ENCODE measurements at regions not wholly inside any gene's neighbourhood (a gene's known extent, or its start where the extent isn't known, plus 50 kb on each side); places are given as distances from the start of the nearest gene placed in this dataset.
"Not testable (repeated sequence)": the region's sequence is repeated elsewhere in the genome, so short reads cannot be mapped to it uniquely, and the experiment has no call there.

GRCh38 chr2:226308986-226309385 lies 490.6 kb downstream of the IRS1 start:
- Mint-ChIP-seq H3K4me1 (ENCODE audit: low read depth) (no peaks in the 10 kb centered on the region), H3K9me3 (no peaks in the 10 kb centered on the region), H3K27me3 (ENCODE audit: low read depth) (peaks cover 5% of the 10 kb centered on the region), H3K36me3 (ENCODE audit: low read depth) (no peaks in the 10 kb centered on the region), H3K4me3 (no peak overlapping the region), H3K27ac (no peak overlapping the region)
- DNase-seq (ENCODE audit: low spot score), result no peak

GRCh38 chr2:226308323-226308680 lies 491.3 kb downstream of the IRS1 start:
- no peak overlapping the region for H3K4me3 Mint-ChIP-seq
- no peaks in the 10 kb centered on the region for H3K4me1 Mint-ChIP-seq (ENCODE audit: low read depth)
- H3K36me3 Mint-ChIP-seq (ENCODE audit: low read depth), result no peaks in the 10 kb centered on the region
- no peaks in the 10 kb centered on the region for H3K9me3 Mint-ChIP-seq
- peaks cover 5% of the 10 kb centered on the region for H3K27me3 Mint-ChIP-seq (ENCODE audit: low read depth)
- H3K27ac Mint-ChIP-seq, result no peak overlapping the region
- no peak for DNase-seq (ENCODE audit: low spot score)

- no peak for DNase-seq (ENCODE audit: low spot score)
- H3K27ac Mint-ChIP-seq, result no peak overlapping the region
- no peaks in the 10 kb centered on the region for H3K4me1 Mint-ChIP-seq (ENCODE audit: low read depth)
- no peak overlapping the region for H3K4me3 Mint-ChIP-seq
- H3K36me3 Mint-ChIP-seq (ENCODE audit: low read depth), result no peaks in the 10 kb centered on the region
- peaks cover 5% of the 10 kb centered on the region for H3K27me3 Mint-ChIP-seq (ENCODE audit: low read depth)
- no peaks in the 10 kb centered on the region for H3K9me3 Mint-ChIP-seq
Observed at GRCh38 chr2:226307487-226308322, 491.9 kb downstream of the IRS1 start.

GRCh38 chr2:226306969-226307368 lies 492.7 kb downstream of the IRS1 start:
- Mint-ChIP-seq H3K4me3 (no peak overlapping the region), H3K27me3 (ENCODE audit: low read depth) (peaks cover 5% of the 10 kb centered on the region), H3K9me3 (no peaks in the 10 kb centered on the region), H3K4me1 (ENCODE audit: low read depth) (no peaks in the 10 kb centered on the region), H3K27ac (no peak overlapping the region), H3K36me3 (ENCODE audit: low read depth) (no peaks in the 10 kb centered on the region)
- DNase-seq (ENCODE audit: low spot score), result no peak

- Mint-ChIP-seq H3K4me3 (no peak overlapping the region), H3K27ac (no peak overlapping the region)
Observed at GRCh38 chr2:226304308-226304707, 495.3 kb downstream of the IRS1 start.

GRCh38 chr2:226303707-226304106 lies 495.9 kb downstream of the IRS1 start:
- no peak for DNase-seq (ENCODE audit: low spot score)
- Mint-ChIP-seq H3K4me3 (no peak overlapping the region), H3K36me3 (ENCODE audit: low read depth) (no peaks in the 10 kb centered on the region), H3K4me1 (ENCODE audit: low read depth) (no peaks in the 10 kb centered on the region), H3K9me3 (no peaks in the 10 kb centered on the region), H3K27me3 (ENCODE audit: low read depth) (peaks cover 5% of the 10 kb centered on the region), H3K27ac (no peak overlapping the region)

More at GRCh38 chr2:226304308-226304707, 495.3 kb downstream of the IRS1 start:
- no peak for DNase-seq (ENCODE audit: low spot score)
- Mint-ChIP-seq H3K4me1 (ENCODE audit: low read depth) (no peaks in the 10 kb centered on the region), H3K27me3 (ENCODE audit: low read depth) (peaks cover 5% of the 10 kb centered on the region), H3K36me3 (ENCODE audit: low read depth) (no peaks in the 10 kb centered on the region), H3K9me3 (no peaks in the 10 kb centered on the region)

- Mint-ChIP-seq H3K4me1 (ENCODE audit: low read depth) (no peaks in the 10 kb centered on the region), H3K27me3 (ENCODE audit: low read depth) (no peaks in the 10 kb centered on the region), H3K4me3 (no peak overlapping the region), H3K36me3 (ENCODE audit: low read depth) (no peaks in the 10 kb centered on the region), H3K27ac (no peak overlapping the region), H3K9me3 (no peaks in the 10 kb centered on the region)
- DNase-seq (ENCODE audit: low spot score), result no peak
Observed at GRCh38 chr2:226300196-226300886, 499.3 kb downstream of the IRS1 start.

GRCh38 chr2:226299771-226300170 lies 499.8 kb downstream of the IRS1 start:
- Mint-ChIP-seq H3K4me3 (no peak overlapping the region), H3K36me3 (ENCODE audit: low read depth) (no peaks in the 10 kb centered on the region), H3K9me3 (no peaks in the 10 kb centered on the region), H3K27me3 (ENCODE audit: low read depth) (no peaks in the 10 kb centered on the region), H3K27ac (no peak overlapping the region), H3K4me1 (ENCODE audit: low read depth) (no peaks in the 10 kb centered on the region)
- DNase-seq (ENCODE audit: low spot score), result no peak

- Mint-ChIP-seq H3K27me3 (ENCODE audit: low read depth) (no peaks in the 10 kb centered on the region), H3K9me3 (peaks cover 7% of the 10 kb centered on the region), H3K4me1 (ENCODE audit: low read depth) (no peaks in the 10 kb centered on the region), H3K27ac (no peak overlapping the region), H3K4me3 (no peak overlapping the region), H3K36me3 (ENCODE audit: low read depth) (no peaks in the 10 kb centered on the region)
- DNase-seq (ENCODE audit: low spot score), result no peak
Observed at GRCh38 chr2:226295681-226296080, 503.9 kb downstream of the IRS1 start.

- H3K4me3 Mint-ChIP-seq, result no peak overlapping the region
- H3K27me3 Mint-ChIP-seq (ENCODE audit: low read depth), result no peaks in the 10 kb centered on the region
- no peak for DNase-seq (ENCODE audit: low spot score)
- H3K9me3 Mint-ChIP-seq, result peaks cover 7% of the 10 kb centered on the region
- H3K4me1 Mint-ChIP-seq (ENCODE audit: low read depth), result no peaks in the 10 kb centered on the region
- no peak overlapping the region for H3K27ac Mint-ChIP-seq
- no peaks in the 10 kb centered on the region for H3K36me3 Mint-ChIP-seq (ENCODE audit: low read depth)
Observed at GRCh38 chr2:226295123-226295522, 504.5 kb downstream of the IRS1 start.

GRCh38 chr2:226291281-226291680 lies 508.3 kb downstream of the IRS1 start:
- H3K4me3 Mint-ChIP-seq; H3K27me3 Mint-ChIP-seq (ENCODE audit: low read depth); H3K9me3 Mint-ChIP-seq; H3K27ac Mint-ChIP-seq; H3K4me1 Mint-ChIP-seq (ENCODE audit: low read depth); H3K36me3 Mint-ChIP-seq (ENCODE audit: low read depth); DNase-seq (ENCODE audit: low spot score): not testable (repeated sequence)

- no peak overlapping the region for H3K4me3 Mint-ChIP-seq
- H3K36me3 Mint-ChIP-seq (ENCODE audit: low read depth), result no peaks in the 10 kb centered on the region
- no peaks in the 10 kb centered on the region for H3K27me3 Mint-ChIP-seq (ENCODE audit: low read depth)
- peaks cover 4% of the 10 kb centered on the region for H3K9me3 Mint-ChIP-seq
- H3K4me1 Mint-ChIP-seq (ENCODE audit: low read depth), result peaks cover 4% of the 10 kb centered on the region
- H3K27ac Mint-ChIP-seq, result no peak overlapping the region
- no peak for DNase-seq (ENCODE audit: low spot score)
Observed at GRCh38 chr2:226286916-226287315, 512.7 kb downstream of the IRS1 start.

- no peak for DNase-seq (ENCODE audit: low spot score)
- Mint-ChIP-seq H3K9me3 (no peaks in the 10 kb centered on the region), H3K27me3 (ENCODE audit: low read depth) (no peaks in the 10 kb centered on the region), H3K4me3 (no peak overlapping the region), H3K4me1 (ENCODE audit: low read depth) (peaks cover 4% of the 10 kb centered on the region), H3K27ac (no peak overlapping the region), H3K36me3 (ENCODE audit: low read depth) (no peaks in the 10 kb centered on the region)
Observed at GRCh38 chr2:226283796-226284195, 515.8 kb downstream of the IRS1 start.

GRCh38 chr2:226282151-226282550 lies 517.5 kb downstream of the IRS1 start:
- no peak overlapping the region for H3K27ac Mint-ChIP-seq
- no peak for DNase-seq (ENCODE audit: low spot score)
- H3K4me3 Mint-ChIP-seq, result no peak overlapping the region
- H3K9me3 Mint-ChIP-seq, result no peaks in the 10 kb centered on the region
- H3K36me3 Mint-ChIP-seq (ENCODE audit: low read depth), result no peaks in the 10 kb centered on the region
- H3K4me1 Mint-ChIP-seq (ENCODE audit: low read depth), result peaks cover 4% of the 10 kb centered on the region
- no peaks in the 10 kb centered on the region for H3K27me3 Mint-ChIP-seq (ENCODE audit: low read depth)

Measured in T-helper 2 cell treated with Interferon-gamma antibody and Interleukin-4, amounts not matched to agents 5 μg/mL and 100 μg/mL, for 36 hours (primary cell).